ENCODE measurements at regions not wholly inside any gene's neighbourhood (a gene's known extent, or its start where the extent isn't known, plus 50 kb on each side); places are given as distances from the start of the nearest gene placed in this dataset.

- H3K4me2 ChIP-seq (ENCODE audit: insufficient read depth, low read length): no peak overlapping the region
- DNase-seq (no peak), ATAC-seq (ENCODE audit: insufficient read depth, low read depth) (no peak)
- H3K27me3 ChIP-seq (ENCODE audit: insufficient read depth, low read length, poor library complexity): peaks cover 4% of the 10 kb centered on the region
- H3K9ac ChIP-seq (ENCODE audit: low read depth, low read length): no peak overlapping the region
- no peaks in the 10 kb centered on the region for H4K20me1 ChIP-seq (ENCODE audit: insufficient read depth, low read length)
- H3K36me3 ChIP-seq (ENCODE audit: insufficient read depth, low read length): no peaks in the 10 kb centered on the region
- no peak overlapping the region for H2AFZ ChIP-seq (ENCODE audit: low read depth, low read length)
- no peak overlapping the region for H3K4me3 ChIP-seq (ENCODE audit: low read depth in 1 of 2, low read length in 2 of 2)
- H3K9me3 ChIP-seq (ENCODE audit: insufficient read depth, low read length, severe bottlenecking): no peaks in the 10 kb centered on the region
- H3K27ac ChIP-seq (ENCODE audit: low read length): no peak overlapping the region
- TF ChIP-seq EZH2 (IDR thresholded peaks at IDR 0.05; ENCODE audit: borderline replicate concordance, low read depth, low read length, severe bottlenecking): no peak
- TF ChIP-seq, protein P1, sequence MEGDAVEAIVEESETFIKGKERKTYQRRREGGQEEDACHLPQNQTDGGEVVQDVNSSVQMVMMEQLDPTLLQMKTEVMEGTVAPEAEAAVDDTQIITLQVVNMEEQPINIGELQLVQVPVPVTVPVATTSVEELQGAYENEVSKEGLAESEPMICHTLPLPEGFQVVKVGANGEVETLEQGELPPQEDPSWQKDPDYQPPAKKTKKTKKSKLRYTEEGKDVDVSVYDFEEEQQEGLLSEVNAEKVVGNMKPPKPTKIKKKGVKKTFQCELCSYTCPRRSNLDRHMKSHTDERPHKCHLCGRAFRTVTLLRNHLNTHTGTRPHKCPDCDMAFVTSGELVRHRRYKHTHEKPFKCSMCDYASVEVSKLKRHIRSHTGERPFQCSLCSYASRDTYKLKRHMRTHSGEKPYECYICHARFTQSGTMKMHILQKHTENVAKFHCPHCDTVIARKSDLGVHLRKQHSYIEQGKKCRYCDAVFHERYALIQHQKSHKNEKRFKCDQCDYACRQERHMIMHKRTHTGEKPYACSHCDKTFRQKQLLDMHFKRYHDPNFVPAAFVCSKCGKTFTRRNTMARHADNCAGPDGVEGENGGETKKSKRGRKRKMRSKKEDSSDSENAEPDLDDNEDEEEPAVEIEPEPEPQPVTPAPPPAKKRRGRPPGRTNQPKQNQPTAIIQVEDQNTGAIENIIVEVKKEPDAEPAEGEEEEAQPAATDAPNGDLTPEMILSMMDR (IDR thresholded peaks at IDR 0.05; ENCODE audit: borderline replicate concordance, extremely low read depth, low read length, poor library complexity, severe bottlenecking): no peak
- H3K4me1 ChIP-seq (ENCODE audit: insufficient read depth, low read length): no peaks in the 10 kb centered on the region
- H3K79me2 ChIP-seq (ENCODE audit: insufficient read depth, low read length): no peaks in the 10 kb centered on the region
Measured at GRCh38 chr3:194931865-194932264, 246.2 kb downstream of the FAM43A start.

DNA sequence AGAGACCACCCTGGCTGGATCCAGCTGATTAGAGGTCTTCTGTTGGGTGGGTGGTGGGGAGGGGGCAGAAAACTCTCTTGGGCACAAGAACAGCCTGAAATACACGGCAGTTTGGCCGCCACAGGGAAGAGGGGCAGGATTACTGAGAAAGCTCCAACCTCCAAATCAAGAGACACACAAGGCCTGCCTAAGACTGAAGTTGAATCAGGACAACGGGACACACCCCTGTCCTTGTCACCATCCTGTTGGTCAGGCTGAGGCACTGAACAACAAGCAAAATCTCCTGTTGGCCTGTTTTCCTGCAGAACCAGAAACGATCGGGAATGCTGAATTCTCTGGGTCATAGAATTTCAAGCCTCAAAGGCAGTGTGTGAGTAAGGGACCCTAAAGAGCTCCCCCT lies 247.8 kb downstream of the FAM43A start:
- Histone ChIP-seq H3K4me2 (ENCODE audit: insufficient read depth, low read length) (no peak overlapping the region), H3K27me3 (ENCODE audit: insufficient read depth, low read length, poor library complexity) (no peaks in the 10 kb centered on the region), H2AFZ (ENCODE audit: low read depth, low read length) (no peak overlapping the region), H3K9ac (ENCODE audit: low read depth, low read length) (no peak overlapping the region), H3K79me2 (ENCODE audit: insufficient read depth, low read length) (no peaks in the 10 kb centered on the region), H3K9me3 (ENCODE audit: insufficient read depth, low read length, severe bottlenecking) (no peaks in the 10 kb centered on the region), H3K27ac (ENCODE audit: low read length) (no peak overlapping the region), H3K36me3 (ENCODE audit: insufficient read depth, low read length) (no peaks in the 10 kb centered on the region), H4K20me1 (ENCODE audit: insufficient read depth, low read length) (no peaks in the 10 kb centered on the region), H3K4me1 (ENCODE audit: insufficient read depth, low read length) (no peaks in the 10 kb centered on the region), H3K4me3 (ENCODE audit: low read depth in 1 of 2, low read length in 2 of 2) (no peak overlapping the region)
- ATAC-seq (ENCODE audit: insufficient read depth, low read depth) (no peak), DNase-seq (no peak)
- no peak for TF ChIP-seq EZH2 (IDR thresholded peaks at IDR 0.05; ENCODE audit: borderline replicate concordance, low read depth, low read length, severe bottlenecking)
- TF ChIP-seq, protein P1 (IDR thresholded peaks at IDR 0.05; ENCODE audit: borderline replicate concordance, extremely low read depth, low read length, poor library complexity, severe bottlenecking): no peak

DNA sequence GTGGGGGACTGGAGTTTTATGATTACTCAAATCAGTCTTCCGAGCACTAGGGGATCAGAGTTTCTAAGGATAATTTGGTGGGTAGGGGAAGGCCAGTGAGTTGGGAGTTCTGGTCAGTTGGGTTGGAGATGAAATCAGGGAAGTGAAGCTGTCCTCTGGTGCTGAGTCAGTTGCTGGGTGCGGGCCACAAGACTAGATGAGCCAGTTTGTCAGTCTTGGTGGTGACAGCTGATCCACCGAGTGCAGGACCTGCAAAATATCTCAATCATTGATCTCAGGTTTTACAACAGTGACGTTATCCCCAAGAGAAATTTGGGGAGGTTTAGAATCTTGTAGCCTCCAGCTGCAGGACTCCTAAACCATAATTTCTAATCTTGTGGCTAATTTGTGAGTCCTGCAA lies 249.4 kb downstream of the FAM43A start:
- Histone ChIP-seq H3K4me2 (ENCODE audit: insufficient read depth, low read length) (no peak overlapping the region), H3K4me1 (ENCODE audit: insufficient read depth, low read length) (no peaks in the 10 kb centered on the region), H3K4me3 (ENCODE audit: low read depth in 1 of 2, low read length in 2 of 2) (no peak overlapping the region), H4K20me1 (ENCODE audit: insufficient read depth, low read length) (no peaks in the 10 kb centered on the region), H3K9me3 (ENCODE audit: insufficient read depth, low read length, severe bottlenecking) (no peaks in the 10 kb centered on the region), H3K27me3 (ENCODE audit: insufficient read depth, low read length, poor library complexity) (no peaks in the 10 kb centered on the region), H3K27ac (ENCODE audit: low read length) (no peak overlapping the region), H3K9ac (ENCODE audit: low read depth, low read length) (no peak overlapping the region), H3K36me3 (ENCODE audit: insufficient read depth, low read length) (no peaks in the 10 kb centered on the region), H3K79me2 (ENCODE audit: insufficient read depth, low read length) (no peaks in the 10 kb centered on the region), H2AFZ (ENCODE audit: low read depth, low read length) (no peak overlapping the region)
- DNase-seq: no peak
- TF ChIP-seq, protein P1 (IDR thresholded peaks at IDR 0.05; ENCODE audit: borderline replicate concordance, extremely low read depth, low read length, poor library complexity, severe bottlenecking): no peak
- TF ChIP-seq EZH2 (IDR thresholded peaks at IDR 0.05; ENCODE audit: borderline replicate concordance, low read depth, low read length, severe bottlenecking): no peak
- ATAC-seq (ENCODE audit: insufficient read depth, low read depth): no peak
